HUES6 (cell line): ENCODE measurements at regions not wholly inside any gene's neighbourhood (a gene's known extent, or its start where the extent isn't known, plus 50 kb on each side); places are given as distances from the start of the nearest gene placed in this dataset.

Experiments used
- H3K27ac ChIP-seq: 2 replicates; pipeline ENCODE4 v1.7.0; 2013; ENCODE audit warnings: low read depth, mild to moderate bottlenecking, low read length, inconsistent platforms
- H3K27me3 ChIP-seq: 2 replicates; pipeline ENCODE4 v1.6.1; 2013; ENCODE audit warnings: low read length; ENCODE audit not compliant: control insufficient read depth, insufficient read depth
- H3K36me3 ChIP-seq: 2 replicates; pipeline ENCODE4 v1.6.1; 2013; ENCODE audit warnings: low read length; ENCODE audit not compliant: control insufficient read depth, insufficient read depth
- H3K4me1 ChIP-seq: 2 replicates; pipeline ENCODE4 v1.6.1; 2013; ENCODE audit warnings: low read length; ENCODE audit not compliant: control insufficient read depth, insufficient read depth
- H3K4me3 ChIP-seq: 2 replicates; pipeline ENCODE4 v1.5.1; 2013; ENCODE audit warnings: low read depth, low read length
- H3K9ac ChIP-seq: one replicate; pipeline ENCODE4 v1.6.1; 2013; ENCODE audit warnings: mild to moderate bottlenecking, low read length
- H3K9me3 ChIP-seq: 2 replicates; pipeline ENCODE4 v1.6.1; 2013; ENCODE audit warnings: low read depth, low read length; ENCODE audit not compliant: control insufficient read depth, insufficient read depth

DNA sequence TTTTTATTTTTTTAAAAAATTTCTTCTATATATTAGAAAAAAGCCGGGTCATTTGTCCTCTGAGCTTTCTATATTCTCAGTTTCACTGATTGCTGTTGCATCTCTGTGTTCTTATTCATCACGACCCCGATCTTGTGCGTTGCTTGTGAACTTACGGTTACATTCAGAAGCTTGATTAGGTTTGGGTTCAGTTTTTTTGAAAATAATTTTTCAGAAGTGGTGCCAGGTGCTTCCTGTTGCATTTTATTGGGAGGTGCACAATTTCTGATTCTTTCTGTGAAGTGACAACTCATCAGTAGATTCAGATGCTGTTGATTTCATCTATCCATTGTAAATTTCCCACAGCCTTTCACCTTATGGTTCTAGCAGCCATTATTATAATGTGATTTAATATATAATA, 147.3 kb downstream of the INHBB start:
- Histone ChIP-seq H3K9me3 (no peaks in the 10 kb centered on the region), H3K36me3 (no peaks in the 10 kb centered on the region), H3K27ac (no peak overlapping the region), H3K27me3 (peaks cover 20% of the 10 kb centered on the region), H3K4me1 (peaks cover 3% of the 10 kb centered on the region; the same call in 1 of the 2 replicates), H3K9ac (no peak overlapping the region), H3K4me3 (no peak overlapping the region)

DNA sequence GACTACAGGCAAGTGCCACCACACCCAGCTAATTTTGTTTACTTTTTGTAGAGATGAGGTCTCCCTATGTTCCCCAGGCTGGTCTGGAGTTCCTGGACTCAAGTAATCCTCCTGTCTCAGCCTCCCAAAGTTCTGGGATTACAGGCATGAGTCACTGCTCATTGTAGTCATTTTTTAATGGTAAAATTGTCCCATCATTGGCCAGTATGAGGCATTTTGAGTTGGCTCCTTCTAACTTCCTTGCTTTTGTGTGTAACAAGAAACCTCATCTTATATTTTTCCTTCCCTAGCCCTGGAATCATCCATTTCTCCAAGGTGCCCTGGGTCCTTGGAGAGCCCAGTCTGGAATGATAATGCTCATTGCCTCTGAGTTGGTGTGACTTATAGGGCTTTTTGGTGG, 148.5 kb downstream of the INHBB start:
- H3K27ac ChIP-seq, result no peak overlapping the region
- H3K4me3 ChIP-seq, result no peak overlapping the region
- H3K36me3 ChIP-seq, result no peaks in the 10 kb centered on the region
- no peaks in the 10 kb centered on the region for H3K9me3 ChIP-seq
- H3K27me3 ChIP-seq, result peaks cover 30% of the 10 kb centered on the region
- no peak overlapping the region for H3K9ac ChIP-seq
- H3K4me1 ChIP-seq, result no peaks in the 10 kb centered on the region; the same call in 1 of the 2 replicates

DNA sequence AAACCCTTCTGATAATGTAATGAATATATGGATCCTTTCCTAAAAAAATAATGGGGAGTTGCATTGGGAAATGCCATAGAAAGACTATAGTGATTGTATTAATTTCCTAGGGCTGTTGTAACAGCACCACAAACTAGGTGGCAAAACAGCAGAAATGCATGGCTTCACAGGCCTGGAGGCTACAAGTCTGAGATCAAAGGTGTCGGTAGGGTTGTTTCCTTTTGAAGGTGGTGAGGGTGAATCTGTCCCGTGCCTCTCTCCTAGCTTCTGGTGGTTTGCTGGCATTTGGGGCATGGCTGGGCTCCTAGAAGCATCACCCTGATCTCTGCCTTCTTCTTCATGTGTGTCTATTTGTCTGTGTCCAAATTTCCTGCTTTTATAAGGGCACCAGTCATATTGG, 149.7 kb downstream of the INHBB start:
- H3K27ac ChIP-seq, result no peak overlapping the region
- no peaks in the 10 kb centered on the region for H3K36me3 ChIP-seq
- peaks cover 41% of the 10 kb centered on the region for H3K27me3 ChIP-seq
- H3K4me3 ChIP-seq, result no peak overlapping the region
- H3K9ac ChIP-seq, result no peak overlapping the region
- H3K4me1 ChIP-seq, result no peaks in the 10 kb centered on the region
- no peaks in the 10 kb centered on the region for H3K9me3 ChIP-seq

DNA sequence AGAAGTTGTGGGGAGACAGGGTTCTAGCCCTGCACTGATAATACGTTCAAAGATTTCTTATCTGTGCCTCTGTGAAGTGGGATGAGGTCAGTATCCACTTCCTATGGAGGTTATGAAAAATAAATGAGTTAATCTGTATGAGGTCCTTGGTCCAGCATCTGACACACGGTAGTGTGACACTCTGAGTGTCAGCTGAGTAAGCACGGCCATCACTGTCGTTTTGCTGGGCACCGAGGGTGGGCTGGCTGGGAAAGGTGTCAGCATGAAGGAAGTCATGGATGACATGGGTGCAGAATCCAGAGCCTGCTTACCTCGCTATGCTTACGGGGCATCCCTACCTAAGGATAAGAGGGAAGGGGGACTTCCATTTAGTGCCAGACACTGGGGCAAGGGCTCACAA, 150.3 kb downstream of the INHBB start:
- H3K27me3 ChIP-seq, result peaks cover 38% of the 10 kb centered on the region
- H3K9me3 ChIP-seq, result no peaks in the 10 kb centered on the region
- H3K9ac ChIP-seq, result no peak overlapping the region
- H3K4me3 ChIP-seq, result no peak overlapping the region
- no peaks in the 10 kb centered on the region for H3K4me1 ChIP-seq
- H3K36me3 ChIP-seq, result no peaks in the 10 kb centered on the region
- no peak overlapping the region for H3K27ac ChIP-seq

DNA sequence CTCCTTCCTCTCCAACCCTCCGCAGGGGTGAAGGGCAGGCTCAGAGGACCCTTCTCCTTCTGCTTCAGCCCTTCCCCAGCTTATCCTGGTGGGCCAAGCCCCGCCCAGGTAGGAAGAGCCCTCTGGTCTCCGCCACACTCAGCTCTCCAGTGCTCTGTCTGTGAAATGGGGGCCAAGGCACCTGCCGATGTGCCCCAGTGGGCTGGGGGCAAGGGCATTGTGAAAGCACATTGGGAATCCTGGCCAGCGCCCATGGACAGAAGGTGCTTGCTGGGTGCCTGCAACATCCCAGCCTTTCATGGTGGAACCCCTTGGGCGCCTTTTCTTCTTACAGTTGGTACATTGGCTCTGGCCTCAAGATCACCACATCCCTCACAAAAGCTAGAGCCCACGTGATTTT, 150.8 kb downstream of the INHBB start:
- Histone ChIP-seq H3K9me3 (no peaks in the 10 kb centered on the region), H3K36me3 (no peaks in the 10 kb centered on the region), H3K27me3 (peaks cover 33% of the 10 kb centered on the region; the same call in 1 of the 2 replicates), H3K4me1 (no peaks in the 10 kb centered on the region), H3K9ac (no peak overlapping the region), H3K27ac (no peak overlapping the region), H3K4me3 (no peak overlapping the region)

DNA sequence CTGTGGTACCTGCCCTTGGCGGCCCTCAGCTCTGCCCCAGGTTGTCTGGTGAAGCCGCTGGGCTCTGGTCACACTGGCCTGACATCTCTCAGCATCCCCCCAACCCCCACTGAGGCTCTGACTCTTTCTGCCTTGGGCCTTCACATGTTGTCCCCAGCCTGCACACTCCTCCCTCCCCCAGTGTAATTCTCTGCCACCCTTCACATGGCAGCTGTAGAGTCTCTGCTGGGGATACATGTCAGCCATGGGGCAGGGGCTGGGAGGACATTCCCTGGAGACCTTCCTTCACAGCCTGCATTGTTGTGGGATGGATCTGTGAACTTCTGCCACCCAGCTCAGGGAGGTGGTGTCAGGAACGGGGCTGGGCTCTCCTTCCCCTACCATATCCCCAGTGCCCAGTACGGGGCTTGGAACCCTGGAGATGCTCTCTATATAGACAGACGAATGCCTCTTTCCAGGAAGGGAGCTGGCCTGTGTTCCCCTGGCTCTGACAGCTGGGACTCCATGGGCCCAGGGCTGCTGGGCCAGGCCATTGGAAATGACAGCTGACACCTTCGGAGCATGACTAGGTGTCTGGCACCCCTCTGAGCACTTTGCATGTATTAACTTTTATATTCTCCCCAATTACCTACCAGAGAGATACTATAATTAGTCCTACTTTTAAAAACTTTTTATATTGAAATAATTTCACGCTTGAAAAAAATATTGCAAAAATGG, 151.5 kb downstream of the INHBB start:
- Histone ChIP-seq H3K9me3 (no peaks in the 10 kb centered on the region), H3K4me3 (no peak overlapping the region), H3K4me1 (no peaks in the 10 kb centered on the region), H3K27ac (no peak overlapping the region), H3K27me3 (peaks cover 33% of the 10 kb centered on the region; the same call in 1 of the 2 replicates), H3K36me3 (no peaks in the 10 kb centered on the region), H3K9ac (no peak overlapping the region)

DNA sequence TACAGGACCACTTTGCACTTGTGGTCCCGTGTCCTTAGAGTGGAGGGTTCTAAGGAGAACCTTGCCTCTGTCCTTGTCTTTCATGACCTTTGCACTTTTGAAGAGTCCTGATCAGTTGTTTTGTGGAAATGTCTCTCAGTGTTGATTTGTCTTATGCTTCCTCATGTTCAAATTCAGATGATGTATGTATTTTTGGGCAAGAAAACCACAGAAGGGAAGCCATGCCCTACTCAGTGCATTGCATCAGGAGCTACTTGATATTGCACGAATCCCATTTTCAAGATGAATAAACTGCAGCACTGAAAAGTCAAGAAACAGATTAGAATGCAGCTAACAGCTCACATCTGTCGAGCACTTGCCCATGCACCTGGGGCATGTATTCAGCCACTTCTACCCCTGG, 152.2 kb downstream of the INHBB start:
- no peaks in the 10 kb centered on the region for H3K36me3 ChIP-seq
- no peaks in the 10 kb centered on the region for H3K9me3 ChIP-seq
- H3K9ac ChIP-seq, result no peak overlapping the region
- no peak overlapping the region for H3K4me3 ChIP-seq
- peaks cover 33% of the 10 kb centered on the region; the same call in 1 of the 2 replicates for H3K27me3 ChIP-seq
- no peaks in the 10 kb centered on the region for H3K4me1 ChIP-seq
- H3K27ac ChIP-seq, result no peak overlapping the region

DNA sequence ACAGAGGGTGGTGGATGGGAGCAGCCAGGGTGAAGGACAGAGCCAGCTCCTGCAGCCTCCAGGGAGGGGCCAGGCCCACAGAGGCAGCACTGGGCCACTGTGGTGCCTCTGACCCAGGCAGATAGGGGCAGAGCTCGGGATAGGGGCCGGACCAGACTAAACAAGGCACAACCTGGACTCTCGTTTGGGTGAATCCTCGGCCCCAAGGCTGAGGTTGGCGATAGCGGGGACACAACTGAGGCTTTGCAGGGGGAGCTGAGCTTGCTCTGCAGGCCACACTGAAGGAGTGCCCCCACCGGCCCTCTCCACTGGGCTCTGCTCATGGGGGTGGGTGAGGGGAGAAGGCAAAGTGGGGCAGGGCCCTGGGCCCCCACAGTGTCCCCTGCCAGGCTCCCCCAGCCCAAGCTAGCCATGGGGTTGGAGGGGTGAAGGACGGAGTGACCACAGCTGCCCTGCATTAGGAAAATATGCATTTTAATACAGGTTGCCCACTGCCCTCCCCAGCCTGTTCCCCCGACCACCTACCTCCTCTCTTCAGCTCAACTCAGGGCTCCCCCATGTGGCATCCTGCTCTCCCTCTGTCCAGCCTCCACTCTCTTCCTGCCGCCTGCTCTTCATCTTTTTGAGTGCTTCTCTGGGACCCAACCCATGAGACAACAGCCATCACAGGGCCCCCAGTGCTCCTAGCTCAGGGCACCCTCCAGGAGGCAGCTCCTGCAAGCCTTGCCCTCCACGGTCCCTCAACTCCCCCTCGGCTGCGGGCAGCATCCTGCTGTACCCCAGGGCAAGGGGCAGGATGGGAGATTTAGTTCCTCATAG, 152.8 kb downstream of the INHBB start:
- Histone ChIP-seq H3K27ac (no peak overlapping the region), H3K9me3 (no peaks in the 10 kb centered on the region), H3K36me3 (no peaks in the 10 kb centered on the region), H3K9ac (no peak overlapping the region), H3K4me1 (no peaks in the 10 kb centered on the region), H3K27me3 (peaks cover 33% of the 10 kb centered on the region; the same call in 1 of the 2 replicates), H3K4me3 (no peak overlapping the region)

DNA sequence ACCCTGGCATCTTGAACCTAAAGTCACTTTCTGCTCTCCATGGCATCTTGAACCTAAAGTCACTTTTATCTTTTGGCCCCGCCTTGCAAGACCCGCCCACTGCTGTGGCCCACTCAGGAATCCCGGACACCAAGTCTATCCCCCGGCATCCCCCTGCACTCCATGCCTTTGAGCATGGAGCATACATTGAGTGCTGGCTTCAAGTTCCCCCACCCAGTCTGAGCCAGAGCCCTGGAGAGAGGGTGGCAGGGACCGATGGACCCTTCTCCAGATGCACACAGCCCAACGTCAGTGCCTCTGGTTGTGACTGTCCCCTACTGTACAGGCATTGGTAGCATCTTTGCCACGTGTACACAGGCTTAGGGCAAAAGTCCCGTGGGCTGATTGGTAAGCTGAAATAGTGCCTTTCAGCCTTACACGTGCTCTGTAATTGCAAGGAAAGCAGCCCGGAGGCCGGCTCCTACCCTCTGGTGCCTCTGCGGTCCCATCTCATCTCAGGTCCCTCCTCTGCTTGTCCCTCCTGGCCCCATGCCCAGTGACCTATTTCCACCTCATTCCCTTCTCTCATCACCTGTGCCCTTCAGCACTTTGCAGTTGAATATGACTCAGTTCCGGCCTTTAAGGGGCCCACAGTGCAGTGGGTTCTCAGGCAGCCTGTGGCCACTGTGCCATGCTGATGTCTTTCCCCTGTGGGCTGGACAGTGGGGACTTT, 154.0 kb downstream of the INHBB start:
- H3K27me3 ChIP-seq, result peaks cover 29% of the 10 kb centered on the region; the same call in 1 of the 2 replicates
- no peak overlapping the region for H3K27ac ChIP-seq

DNA sequence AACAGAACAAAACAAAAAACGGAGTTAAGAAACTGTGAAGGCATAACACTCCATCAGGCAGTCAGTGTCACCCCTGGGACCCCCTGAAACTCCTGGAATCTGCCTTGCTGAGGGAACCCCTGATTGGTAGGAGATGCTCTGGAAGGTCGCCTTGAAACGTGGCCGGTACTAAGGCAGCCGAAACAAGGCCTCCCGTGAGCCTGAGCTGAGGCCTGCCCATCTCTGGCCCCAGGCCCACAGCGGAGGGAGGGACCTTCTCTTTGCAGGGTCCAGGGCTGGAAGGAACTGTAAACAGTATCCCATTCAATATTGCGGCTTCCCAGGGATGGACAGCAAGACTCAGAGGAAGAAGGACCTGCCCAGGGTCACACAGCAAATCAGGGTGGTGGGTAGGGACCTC, 155.7 kb downstream of the INHBB start:
- H3K9me3 ChIP-seq, result no peaks in the 10 kb centered on the region
- no peaks in the 10 kb centered on the region for H3K4me1 ChIP-seq
- no peak overlapping the region for H3K27ac ChIP-seq
- H3K36me3 ChIP-seq, result no peaks in the 10 kb centered on the region
- no peak overlapping the region for H3K9ac ChIP-seq
- H3K4me3 ChIP-seq, result no peak overlapping the region
- peaks cover 32% of the 10 kb centered on the region; the same call in 1 of the 2 replicates for H3K27me3 ChIP-seq

More for the DNA sequence above, 154.0 kb downstream of the INHBB start:
- Histone ChIP-seq H3K36me3 (no peaks in the 10 kb centered on the region), H3K9ac (no peak overlapping the region), H3K9me3 (no peaks in the 10 kb centered on the region), H3K4me3 (no peak overlapping the region), H3K4me1 (no peaks in the 10 kb centered on the region)

DNA sequence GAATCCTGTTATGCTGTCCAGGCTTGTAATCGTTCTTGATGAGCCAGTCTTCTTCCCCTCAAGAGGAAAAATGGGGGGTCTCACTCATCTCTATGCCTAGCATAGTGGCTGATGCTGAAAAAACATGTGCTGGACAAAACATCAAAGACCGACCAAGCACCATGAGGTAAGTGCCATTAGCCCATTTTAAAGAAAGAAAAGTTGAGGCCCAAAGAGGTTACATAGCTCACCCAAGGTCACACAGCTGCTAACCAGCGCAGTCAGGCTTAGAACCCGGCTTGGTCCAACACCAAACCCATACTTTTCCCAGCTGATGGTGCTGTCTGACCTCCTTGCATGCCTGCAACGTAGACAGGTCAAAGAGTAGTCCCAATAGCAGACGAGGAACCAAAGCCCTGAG, 156.4 kb downstream of the INHBB start:
- Histone ChIP-seq H3K36me3 (no peaks in the 10 kb centered on the region), H3K4me1 (no peaks in the 10 kb centered on the region), H3K4me3 (no peak overlapping the region), H3K27ac (no peak overlapping the region), H3K9ac (no peak overlapping the region), H3K27me3 (peaks cover 38% of the 10 kb centered on the region; the same call in 1 of the 2 replicates), H3K9me3 (no peaks in the 10 kb centered on the region)
